ENCODE measurements at regions not wholly inside any gene's neighbourhood (a gene's known extent, or its start where the extent isn't known, plus 50 kb on each side); places are given as distances from the start of the nearest gene placed in this dataset.
"Not testable (repeated sequence)": the region's sequence is repeated elsewhere in the genome, so short reads cannot be mapped to it uniquely, and the experiment has no call there.

- DNase-seq, result not testable (repeated sequence)
These were observed 75.7 kb downstream of the QDPR start for GRCh38 chr4:17436047-17436749.

DNA sequence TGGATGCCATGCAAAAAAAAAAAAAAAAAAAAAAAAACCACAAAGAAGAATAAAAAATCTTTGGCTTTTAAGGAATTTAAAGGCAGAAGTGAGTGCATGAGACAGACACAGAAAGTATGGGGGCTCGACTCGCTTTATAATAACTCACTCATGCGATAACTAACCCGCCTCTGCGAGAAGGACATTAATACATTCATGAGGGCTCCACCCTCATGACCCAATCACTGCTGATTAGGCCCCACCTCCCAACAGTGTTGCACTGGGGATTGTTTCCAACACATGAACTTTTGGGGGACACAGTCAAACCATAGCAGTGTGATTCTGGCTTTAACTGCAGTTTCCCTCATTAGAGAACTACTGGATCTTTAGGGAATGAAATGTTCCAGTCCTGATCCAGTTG is 78.1 kb downstream of the QDPR start:
- no peak for DNase-seq

DNA sequence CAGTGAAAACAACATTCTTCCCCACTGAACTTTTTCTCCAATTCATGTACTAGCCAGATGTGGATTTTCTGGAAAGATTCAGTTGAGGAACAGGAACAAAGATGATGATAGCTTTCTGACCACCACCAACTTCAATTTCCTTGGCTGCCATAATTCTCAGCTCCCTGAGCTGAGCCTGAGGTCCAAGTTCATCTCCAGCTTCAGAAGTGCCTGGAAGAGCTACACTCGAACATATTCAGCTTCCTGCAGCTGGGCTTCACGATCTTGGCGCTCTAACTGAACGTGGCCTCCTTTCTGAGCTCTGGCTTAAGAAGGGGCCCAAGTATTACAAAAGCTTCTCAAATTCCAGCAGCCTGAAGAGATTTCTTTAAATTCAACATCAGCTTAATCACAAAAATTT is 83.9 kb downstream of the QDPR start:
- DNase-seq, result no peak

GRCh38 chr4:17426222-17426621 is 85.7 kb downstream of the QDPR start:
- DNase-seq, result no peak

GRCh38 chr4:17418010-17418409 is 93.9 kb downstream of the QDPR start:
- DNase-seq, result no peak

DNA sequence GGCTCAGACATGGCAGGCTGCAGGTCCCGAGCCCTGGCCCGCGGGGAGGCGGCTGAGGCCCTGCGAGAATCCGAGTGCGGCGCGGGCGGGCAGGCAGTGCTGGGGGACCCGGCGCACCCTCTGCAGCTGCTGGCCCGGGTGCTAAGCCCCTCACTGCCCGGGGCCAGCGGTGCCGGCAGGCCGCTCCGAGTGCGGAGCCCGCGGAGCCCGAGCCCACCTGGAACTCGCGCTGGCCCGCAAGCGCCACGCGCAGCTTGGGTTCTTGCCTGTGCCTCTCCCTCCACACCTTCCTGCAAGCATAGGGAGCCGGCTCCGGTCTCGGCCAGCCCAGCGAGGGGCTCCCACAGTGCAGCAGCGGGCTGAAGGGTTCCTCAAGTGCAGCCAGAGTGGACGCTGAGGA is 97.5 kb downstream of the QDPR start:
- DNase-seq, result no peak

DNA sequence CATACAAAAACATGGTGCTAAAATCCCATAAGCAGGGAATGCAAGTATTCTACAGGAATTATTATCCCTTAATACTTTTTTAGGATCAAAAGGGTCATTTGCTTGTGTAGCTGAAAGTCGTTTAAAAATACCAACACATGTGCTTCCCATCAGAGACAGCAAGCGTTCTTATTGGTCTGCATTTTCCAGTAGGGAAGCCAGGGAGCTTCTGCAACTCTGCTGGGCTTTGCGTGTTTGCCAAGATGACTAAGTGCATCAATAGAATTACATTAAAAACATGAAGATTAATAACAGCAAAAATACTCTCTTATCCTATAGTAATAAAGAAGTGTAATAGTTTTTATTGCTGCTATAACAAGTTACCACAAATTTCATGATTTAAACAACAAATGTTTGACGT is 111.2 kb downstream of the QDPR start:
- no peak for DNase-seq

DNA sequence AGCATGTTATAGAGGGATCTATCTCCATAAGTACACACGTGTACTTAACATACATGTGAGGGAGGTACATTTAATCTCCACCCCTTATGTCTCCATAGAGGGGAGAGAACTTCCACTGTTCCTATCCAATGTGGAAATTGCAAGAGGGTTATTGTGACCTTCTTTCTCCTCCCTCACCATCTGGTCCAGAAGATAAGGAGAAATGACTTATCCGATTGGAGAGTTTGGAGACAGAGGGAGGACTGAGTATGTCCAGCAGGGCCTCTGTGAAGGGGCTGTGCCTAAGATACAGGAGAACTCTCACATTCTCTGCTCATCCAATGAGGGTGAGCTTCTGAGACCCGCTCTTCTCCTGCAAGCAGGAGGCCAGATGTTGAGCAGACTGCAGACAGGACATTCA is 113.1 kb downstream of the QDPR start:
- no peak for DNase-seq

- no peak for DNase-seq
These were observed 113.9 kb downstream of the QDPR start for GRCh38 chr4:17398035-17398434.

GRCh38 chr4:17397611-17398010 is 114.3 kb downstream of the QDPR start:
- no peak for DNase-seq

GRCh38 chr4:17385403-17385802 is 126.5 kb downstream of the QDPR start:
- no peak for DNase-seq

DNA sequence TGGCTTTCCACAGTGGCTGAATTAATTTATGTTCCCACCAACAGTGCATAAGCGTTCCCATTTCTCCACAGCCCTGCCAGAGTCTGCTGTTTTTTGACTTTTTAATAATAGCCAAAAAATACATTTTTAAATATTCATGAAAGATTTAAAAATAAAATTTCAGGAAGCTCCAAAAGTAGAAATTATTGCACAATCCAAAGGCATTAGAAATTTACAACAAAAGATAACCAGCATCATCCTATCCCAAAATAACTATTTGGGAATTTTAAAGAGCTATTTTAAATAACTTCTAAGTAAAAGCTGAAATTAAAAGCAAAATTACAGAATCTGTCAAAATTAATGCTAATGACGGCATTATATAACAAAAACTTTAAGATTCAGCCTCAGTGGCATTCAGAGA is 131.5 kb downstream of the QDPR start:
- DNase-seq, result no peak

- no peak for DNase-seq
These were observed 135.7 kb downstream of the QDPR start for GRCh38 chr4:17376205-17376604.

DNA sequence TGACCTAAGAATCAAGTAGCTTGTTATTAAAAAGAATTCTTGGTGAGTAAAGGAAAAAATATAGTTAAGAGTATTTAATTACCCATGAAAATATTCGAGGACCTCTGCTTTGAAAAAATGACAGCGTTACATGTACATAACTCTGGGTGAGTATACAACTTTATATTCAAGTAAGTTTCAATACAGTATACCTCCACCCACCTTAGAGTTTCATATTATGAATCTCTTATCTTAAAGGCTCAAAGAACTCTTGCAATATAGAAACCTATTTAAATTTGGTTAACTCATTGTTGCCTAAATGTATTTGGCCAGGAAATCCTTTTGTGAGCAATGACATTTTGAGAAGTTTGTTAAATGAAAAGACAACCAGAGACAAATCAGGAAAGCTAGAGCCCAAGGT is 138.2 kb downstream of the QDPR start:
- DNase-seq, result no peak

DNA sequence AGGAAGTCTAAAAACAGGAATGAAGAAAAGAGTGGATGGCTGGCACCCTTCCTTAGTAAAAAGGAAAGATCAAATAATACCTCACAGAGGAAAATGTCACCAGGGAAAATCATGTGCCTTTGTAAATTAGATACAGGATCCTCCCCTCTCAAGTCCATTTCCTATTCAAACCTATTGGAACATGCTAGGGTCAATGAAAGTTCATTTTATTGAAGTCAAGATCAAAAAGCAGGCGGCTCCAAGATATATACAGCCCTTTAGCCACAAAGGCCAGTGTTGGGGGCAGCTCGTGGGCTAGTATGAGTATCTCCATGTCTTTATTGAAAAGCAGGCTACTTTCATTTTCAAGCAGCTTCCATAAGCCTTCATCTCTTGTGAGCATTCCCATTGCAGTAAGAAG is 141.1 kb downstream of the QDPR start:
- no peak for DNase-seq

DNA sequence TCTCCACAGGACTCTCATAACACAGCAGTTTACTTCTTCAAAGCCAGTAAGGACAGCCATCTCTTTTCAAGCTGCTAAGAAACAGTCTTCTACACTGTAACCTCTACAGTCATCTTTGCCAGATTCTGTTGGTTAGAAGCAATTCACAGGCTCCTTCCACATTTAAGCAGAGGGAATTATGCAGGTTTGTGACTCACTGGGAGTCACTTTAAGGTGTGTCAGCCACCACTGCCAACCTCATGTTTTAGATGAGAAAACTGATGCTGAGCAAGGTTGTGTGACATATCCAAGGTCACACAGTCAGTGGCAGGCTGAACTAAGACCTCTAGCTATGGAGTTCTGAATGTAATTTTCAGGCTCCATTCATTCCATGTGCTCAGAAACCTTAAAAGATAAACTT is 143.5 kb downstream of the QDPR start:
- no peak for DNase-seq

DNA sequence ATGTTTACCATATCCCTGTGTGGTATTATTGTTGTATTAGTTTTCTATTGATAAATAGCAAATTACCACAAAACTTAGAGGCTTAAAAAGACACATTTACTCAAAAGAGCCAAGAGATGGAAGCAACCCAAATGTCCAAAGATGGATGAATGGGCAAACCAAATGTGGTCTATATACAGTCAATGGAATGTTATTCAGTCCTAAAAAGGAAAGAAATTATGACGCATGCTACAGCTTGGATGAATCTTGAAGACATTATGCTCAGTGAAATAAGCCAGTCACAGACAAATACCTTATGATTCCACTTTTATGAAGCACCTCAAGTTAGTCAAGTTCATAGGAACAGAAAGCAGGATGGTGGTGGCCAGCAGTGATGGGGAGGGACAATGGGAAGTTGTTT is 144.7 kb downstream of the QDPR start:
- DNase-seq, result no peak

DNA sequence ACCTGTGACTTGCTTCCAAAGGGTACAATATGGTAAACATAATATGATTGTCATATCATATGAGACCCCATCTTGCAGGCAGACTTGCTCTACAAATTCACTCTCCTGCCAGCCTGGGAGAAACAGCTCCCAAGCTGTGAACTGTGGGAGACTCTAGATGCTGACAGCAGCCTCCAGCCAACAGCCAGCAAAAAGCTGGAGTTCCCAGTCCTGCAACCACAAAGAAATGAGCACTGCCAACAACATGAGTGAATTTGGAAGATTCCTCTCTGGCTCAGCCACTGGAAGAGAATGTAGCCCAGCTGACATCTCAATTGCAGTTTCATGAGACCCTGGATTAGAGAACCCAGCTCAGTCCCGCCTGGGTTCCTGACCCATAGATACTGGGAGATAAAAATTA is 145.4 kb downstream of the QDPR start:
- DNase-seq, result no peak

DNA sequence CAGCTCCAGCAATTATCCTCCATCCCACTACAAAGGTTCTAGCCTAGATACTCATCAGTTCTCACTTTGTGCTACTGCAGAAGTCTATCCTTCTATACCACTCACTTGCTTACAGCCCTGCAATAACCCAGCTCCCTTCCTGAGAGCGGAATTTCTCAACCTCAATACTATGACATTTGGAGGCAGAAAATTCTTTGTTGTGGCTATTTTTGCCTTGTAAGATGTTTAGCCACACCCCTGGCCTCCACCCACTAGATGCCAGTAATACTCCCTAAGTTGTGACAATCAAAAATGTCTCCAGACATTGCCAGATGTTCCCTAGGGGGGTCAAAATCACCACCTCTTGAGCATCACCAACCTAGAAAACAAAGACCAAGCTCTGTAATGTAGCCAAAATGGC is 149.5 kb downstream of the QDPR start:
- no peak for DNase-seq

- DNase-seq, result no peak
These were observed 153.6 kb downstream of the QDPR start for GRCh38 chr4:17358241-17358640.

DNA sequence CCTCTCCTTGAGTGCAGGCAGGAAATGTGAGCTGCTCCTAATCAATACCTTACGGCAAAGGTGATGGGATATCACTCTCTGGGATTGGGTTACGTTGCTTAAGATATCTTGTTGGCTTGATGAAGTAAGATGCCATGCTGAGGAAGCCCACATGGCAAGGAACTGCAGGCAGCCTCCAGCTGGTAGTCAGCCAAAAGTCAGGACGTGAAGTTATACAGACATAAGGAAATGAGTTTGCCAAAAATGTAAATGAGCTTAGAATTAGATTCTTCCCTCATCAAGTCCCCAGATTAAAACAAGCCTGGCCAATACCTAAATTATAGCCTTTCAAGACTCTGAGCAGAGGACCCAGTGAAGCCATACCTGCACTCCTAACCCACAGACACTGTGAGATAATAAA is 155.0 kb downstream of the QDPR start:
- DNase-seq, result no peak

GRCh38 chr4:17352357-17352756 is 159.5 kb downstream of the QDPR start:
- DNase-seq, result no peak

GRCh38 chr4:17347445-17347844 is 164.4 kb downstream of the QDPR start:
- no peak for DNase-seq

- DNase-seq, result no peak
These were observed 172.5 kb downstream of the QDPR start for GRCh38 chr4:17339376-17339775.

DNA sequence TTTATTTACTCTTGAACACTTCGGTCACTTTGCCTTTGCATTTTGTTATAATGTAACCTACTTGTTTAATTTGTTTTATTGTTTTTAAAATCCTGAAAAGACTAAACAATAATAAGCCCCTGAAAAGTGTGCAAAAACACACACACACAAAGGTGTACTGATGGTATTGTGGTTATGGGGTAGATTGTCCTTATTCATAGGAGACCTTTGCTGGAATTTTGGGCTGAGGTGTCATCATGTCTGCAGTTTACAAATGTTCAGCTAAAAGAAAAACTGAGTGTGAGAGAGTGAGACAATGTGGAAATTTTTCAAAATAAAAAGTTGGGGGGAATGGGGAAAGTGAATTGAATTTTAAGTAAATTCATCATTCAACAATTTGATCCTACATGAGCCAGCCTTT is 174.9 kb downstream of the QDPR start:
- DNase-seq, result no peak

GRCh38 chr4:17336524-17336961 is 175.3 kb downstream of the QDPR start:
- no peak for DNase-seq
